Hematopoietic multipotent progenitor cell treated with erythropoietin and hydrocortisone succinate and interleukin-3 and kit ligand, for 8 days (in vitro differentiated cells): ENCODE measurements at regions not wholly inside any gene's neighbourhood (a gene's known extent, or its start where the extent isn't known, plus 50 kb on each side); places are given as distances from the start of the nearest gene placed in this dataset.
"Not testable (repeated sequence)": the region's sequence is repeated elsewhere in the genome, so short reads cannot be mapped to it uniquely, and the experiment has no call there.

ENCODE experiments used
- DNase-seq: peaks from one replicate; pipeline ENCODE4 v3.0.0-alpha.2; 2015

DNA sequence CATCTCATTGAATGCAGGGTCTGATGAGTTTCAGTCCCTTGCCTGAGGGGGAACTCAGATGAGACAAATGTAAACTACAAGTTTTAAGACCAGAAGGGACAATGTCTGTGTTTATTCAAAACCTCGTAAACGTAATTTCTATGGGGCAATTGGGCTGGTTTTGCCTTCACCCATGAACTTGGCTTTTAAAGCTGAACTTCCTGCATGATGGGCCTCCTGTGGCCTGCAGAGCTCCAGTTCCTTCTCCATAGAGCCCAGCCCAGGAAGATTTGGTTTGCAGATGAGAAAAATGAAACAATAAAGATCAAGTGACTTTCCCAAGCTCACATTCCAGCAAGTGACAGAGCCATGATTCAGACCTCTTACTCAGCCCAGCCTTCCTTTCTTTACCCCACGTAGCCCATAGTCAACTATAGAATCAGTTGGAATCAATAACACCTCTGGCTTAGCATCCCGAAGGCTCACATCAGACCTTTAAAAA is 612.3 kb downstream of the UTRN start:
- no peak for DNase-seq

GRCh38 chr6:144898052-144898689 is 613.0 kb downstream of the UTRN start:
- DNase-seq, result no peak

- DNase-seq, result no peak
Measured at GRCh38 chr6:144898741-144899140, 613.6 kb downstream of the UTRN start.

DNA sequence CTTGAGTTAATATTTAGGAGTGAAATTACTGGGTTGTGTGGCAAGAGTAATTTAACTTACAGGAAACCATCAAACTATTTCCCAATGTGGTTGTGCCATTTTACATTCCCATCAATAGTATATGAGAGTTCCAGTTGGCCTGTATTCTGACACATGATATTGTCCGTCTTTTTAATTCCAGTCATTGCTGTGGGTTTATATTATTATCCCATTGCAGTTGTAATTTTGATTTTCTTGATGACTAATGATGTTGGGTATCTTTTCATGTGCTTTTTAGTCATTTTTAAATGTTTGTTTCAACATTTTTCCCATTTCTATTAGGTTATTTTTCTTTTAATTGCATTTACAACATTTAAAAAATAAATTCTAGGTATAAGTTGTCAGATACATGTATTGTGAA is 614.0 kb downstream of the UTRN start:
- no peak for DNase-seq

- DNase-seq, result no peak
Measured at GRCh38 chr6:144901412-144901811, 616.3 kb downstream of the UTRN start.

DNA sequence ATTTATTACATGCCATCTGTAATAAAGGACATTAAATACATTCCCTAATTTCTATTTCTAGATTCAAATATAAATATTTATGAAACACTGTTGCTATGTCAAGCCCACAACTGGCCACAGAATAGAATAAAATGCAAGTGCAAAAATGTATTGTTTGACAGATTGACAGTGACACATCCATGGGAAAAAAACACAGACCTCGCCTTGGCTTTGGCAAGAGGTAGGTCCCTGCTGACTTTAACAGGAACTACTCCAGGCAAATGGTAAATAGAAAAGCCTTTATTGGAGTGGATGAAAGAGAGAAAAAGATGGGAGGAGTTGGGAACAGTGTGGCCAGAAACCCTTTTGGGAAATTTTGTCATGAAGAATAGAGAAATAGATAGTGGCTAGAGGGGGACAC is 622.9 kb downstream of the UTRN start:
- DNase-seq, result no peak

DNA sequence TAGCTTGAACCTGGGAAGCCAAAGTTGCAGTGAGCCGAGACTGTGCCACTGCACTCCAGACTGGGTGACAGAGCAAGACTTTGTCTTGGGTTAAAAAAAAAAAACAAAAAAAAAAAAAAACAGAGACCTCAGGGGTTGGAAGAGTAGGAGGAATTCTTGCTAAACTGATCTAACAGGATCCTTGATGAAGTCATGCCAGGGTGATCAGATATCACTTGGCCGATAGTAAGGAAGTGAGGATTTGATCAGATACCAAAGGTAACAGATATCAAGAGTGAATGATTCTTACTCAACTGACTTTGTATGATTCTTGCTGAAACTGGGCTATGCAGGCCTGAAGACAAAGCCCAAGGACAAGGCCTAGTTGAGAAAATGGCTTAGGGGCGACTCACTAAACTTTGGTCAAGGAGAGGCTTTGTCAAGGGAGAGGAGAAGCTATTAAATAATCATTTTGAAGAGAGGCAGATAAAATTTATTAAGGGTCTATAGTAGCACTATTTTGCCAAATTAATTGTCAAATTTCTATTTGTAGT is 624.7 kb downstream of the UTRN start:
- DNase-seq, result no peak

- no peak for DNase-seq
Measured at GRCh38 chr6:144911322-144911721, 626.2 kb downstream of the UTRN start.

DNA sequence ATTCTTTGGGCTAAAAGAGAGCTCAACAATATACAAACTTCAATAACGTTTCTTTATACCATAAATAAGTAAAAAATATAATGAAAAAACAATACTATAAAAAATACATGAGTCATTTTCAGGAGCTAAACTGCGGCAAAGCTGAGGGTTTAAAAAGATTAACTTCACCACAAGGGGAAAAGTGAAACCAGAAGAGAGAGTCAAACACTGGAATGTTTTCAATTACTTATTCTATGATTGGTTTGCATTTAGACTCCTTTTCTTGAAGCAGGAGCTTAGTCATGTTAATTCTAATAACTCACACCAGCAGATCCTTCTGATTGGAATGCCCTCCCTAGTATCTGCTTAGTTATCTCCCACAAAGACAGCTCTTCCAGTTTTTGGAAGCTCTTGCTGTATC is 627.3 kb downstream of the UTRN start:
- peak; percentile 8 for DNase-seq

GRCh38 chr6:144918073-144918472 is 632.9 kb downstream of the UTRN start:
- no peak for DNase-seq

- no peak for DNase-seq
Measured at GRCh38 chr6:144919560-144919959, 634.4 kb downstream of the UTRN start.

DNA sequence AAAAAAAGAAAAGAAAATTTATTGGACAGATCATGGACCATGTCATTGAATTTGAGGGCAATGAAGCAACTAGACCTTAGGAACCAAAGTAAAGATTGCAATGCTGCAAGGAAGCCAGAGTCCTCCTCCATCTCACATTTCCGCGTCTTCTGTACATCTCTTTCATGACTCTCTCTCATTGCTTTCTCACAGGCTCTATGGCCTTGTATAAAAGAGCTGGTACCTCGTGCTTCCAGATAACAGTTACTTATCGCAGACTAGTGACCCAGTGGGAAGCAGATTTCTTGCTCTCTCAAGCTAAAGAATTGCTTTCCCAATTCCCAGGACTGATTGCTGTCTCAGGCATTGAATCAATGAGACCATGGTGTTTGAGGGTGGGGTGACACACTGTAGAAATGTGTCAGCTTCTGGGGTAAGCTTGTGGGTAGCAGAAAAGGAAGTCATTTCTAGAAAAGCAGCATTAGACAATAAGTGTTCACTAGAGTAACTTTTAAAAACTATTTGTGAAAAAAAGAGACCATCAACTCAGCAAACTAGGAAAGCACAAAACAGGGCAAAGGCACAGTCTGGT is 635.3 kb downstream of the UTRN start:
- no peak for DNase-seq

GRCh38 chr6:144921206-144921975 is 636.3 kb downstream of the UTRN start:
- no peak for DNase-seq

GRCh38 chr6:144922120-144922722 is 637.1 kb downstream of the UTRN start:
- no peak for DNase-seq

DNA sequence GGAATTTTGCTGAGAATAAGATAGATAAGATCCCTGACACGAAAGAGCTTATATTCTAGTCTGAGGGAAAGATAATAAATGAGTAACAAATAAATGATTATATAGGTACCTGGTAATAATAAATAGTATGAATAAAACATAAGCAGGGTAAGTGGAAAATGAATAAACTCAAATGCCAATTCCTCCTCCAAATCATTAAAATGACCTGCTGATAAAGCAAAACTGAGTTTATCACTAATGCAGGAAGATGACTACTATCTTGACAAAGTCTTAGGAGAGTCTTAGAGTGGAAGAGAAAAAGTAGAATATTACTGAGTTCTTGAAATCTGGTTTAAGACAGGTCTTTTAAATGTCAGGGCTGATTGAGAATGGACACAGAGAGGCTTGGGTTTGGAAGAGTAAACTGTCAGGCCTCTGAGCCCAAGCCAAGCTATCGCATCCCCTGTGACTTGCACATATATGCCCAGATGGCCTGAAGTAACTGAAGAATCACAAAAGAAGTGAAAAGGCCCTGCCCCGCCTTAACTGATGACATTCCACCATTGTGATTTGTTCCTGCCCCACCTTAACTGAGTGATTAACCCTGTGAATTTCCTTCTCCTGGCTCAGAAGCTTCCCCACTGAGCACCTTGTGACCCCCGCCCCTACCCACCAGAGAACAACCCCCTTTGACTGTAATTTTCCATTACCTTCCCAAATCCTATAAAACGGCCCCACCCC is 637.8 kb downstream of the UTRN start:
- DNase-seq, result not testable (repeated sequence)

GRCh38 chr6:144923491-144923787 is 638.3 kb downstream of the UTRN start:
- DNase-seq, result not testable (repeated sequence)

DNA sequence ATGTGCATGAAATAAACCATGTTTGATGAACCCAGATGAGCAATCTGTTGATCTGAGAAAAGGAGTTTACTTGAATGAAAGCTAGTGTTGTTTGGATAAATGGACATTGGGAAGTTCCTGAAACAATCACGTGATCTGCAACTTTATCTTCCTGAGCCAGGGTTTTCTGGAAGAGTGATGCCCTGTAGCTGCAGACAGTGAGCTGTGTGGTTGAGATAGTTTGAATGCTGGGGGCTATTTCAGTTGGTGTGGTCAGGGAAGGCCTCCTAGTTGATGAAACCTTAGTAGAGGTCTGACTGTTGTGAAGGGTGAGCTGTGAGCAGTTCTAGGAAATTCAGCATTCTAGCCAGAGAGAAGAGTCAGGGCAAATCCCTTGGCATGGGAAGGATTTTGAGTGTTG is 643.7 kb downstream of the UTRN start:
- DNase-seq, result no peak

DNA sequence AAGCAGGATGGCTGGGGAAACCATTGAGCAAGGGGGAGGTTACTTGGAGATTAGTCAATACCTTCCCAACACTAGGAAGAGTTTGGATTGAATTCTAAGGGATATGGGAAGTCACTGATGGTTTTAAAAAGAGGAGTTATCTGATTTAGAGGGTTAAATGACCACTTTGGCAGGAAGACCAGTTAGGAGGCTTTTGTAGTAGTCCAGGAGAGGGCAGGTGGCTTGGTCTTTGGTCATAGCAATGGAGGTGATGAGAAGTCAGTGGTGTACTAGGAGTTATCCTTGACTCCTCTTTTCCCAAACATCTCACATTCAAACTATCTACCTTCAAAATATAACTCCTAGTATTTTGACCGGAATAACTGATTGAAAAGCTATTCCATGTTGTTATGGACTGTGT is 644.1 kb downstream of the UTRN start:
- DNase-seq, result no peak

DNA sequence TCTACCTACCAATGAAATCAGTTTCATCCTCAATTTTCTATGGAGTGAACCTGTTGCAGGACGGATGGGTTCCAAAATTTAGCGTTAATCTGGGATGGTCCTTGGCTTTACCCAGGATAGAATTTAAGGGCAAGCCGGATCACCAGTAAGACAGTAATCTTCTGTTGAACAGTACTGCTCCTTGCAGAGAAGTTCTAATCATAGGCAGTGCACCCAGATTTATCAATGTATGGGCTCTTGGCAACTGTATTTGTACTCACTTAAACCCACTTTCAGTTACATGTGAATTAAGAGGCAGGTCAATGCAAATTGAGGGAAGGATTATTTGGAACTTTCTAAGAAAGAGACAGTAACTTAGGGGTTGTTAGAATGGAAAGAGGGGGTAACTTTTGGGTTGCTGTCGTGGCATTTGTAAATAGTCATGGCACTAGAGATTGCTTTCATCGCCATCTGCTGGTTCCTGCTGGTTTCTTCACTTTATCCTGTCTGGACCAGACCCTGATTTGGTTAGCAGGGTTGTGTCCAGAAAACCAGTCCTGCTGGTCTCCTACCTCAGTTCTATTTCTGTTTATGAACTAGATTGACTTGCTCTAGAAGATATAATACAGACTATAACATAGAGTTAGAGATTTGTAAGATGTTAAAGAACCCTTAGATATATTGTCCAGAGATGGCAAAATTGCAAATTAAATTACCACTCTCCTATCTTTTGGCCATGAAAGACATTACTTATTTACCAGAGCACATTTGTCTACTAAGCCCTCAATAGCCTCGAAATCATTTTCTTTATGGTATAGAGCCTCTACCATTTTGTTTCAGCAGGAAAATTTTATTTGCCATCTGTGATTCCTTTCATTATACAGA is 646.3 kb downstream of the UTRN start:
- peak; percentile 57 for DNase-seq

- no peak for DNase-seq
Measured at GRCh38 chr6:144932621-144933020, 647.5 kb downstream of the UTRN start.

- DNase-seq, result no peak
Measured at GRCh38 chr6:144935181-144935580, 650.0 kb downstream of the UTRN start.

- peak; percentile 40 for DNase-seq
Measured at GRCh38 chr6:144935661-144936060, 650.5 kb downstream of the UTRN start.
